OCI-LY3 (cell line): ENCODE measurements at regions not wholly inside any gene's neighbourhood (a gene's known extent, or its start where the extent isn't known, plus 50 kb on each side); places are given as distances from the start of the nearest gene placed in this dataset.

ENCODE experiments used
- H2AFZ ChIP-seq: fragments of 200-600, 300-600 bp; shearing (Covaris generic); 2 replicates; pipeline ENCODE4 v1.6.0; 2014; ENCODE audit warnings: antibody characterized with exemption, low read depth, low read length
- H3K27ac ChIP-seq: fragments of 200-600, 300-600 bp; sonication (generic); 2 replicates; pipeline ENCODE4 v1.5.1; 2014; ENCODE audit warnings: mild to moderate bottlenecking, low read length, moderate library complexity, mixed read lengths
- H3K27me3 ChIP-seq: fragments of 200-600, 300-600 bp; sonication (generic); 2 replicates; pipeline ENCODE4 v1.6.1; 2014; ENCODE audit warnings: low read depth, low read length, mixed read lengths
- H3K36me3 ChIP-seq: fragments of 200-600, 300-600 bp; sonication (generic); replicated peaks from 2 replicates; pipeline ENCODE3; 2014; ENCODE audit warnings: low read depth, low read length, mixed read lengths
- H3K4me1 ChIP-seq: fragments of 300-600, 200-600 bp; sonication (generic); 2 replicates; pipeline ENCODE4 v1.6.1; 2014; ENCODE audit warnings: low read length, mixed read lengths
- H3K4me2 ChIP-seq: fragments of 200-600, 300-600 bp; sonication (generic); 2 replicates; pipeline ENCODE4 v1.6.1; 2014; ENCODE audit warnings: low read length, mixed read lengths
- H3K4me3 ChIP-seq: fragments of 300-600, 200-600 bp; sonication (generic); 2 replicates; pipeline ENCODE4 v1.5.1; 2014; ENCODE audit warnings: antibody characterized with exemption, mild to moderate bottlenecking, low read length, moderate library complexity
- H3K79me2 ChIP-seq: fragments of 300-600, 200-600 bp; shearing (Covaris generic); 2 replicates; pipeline ENCODE4 v1.6.1; 2014; ENCODE audit warnings: mild to moderate bottlenecking, low read length, mixed read lengths
- H3K9ac ChIP-seq: fragments of 300-600, 200-600 bp; shearing (Covaris generic); 2 replicates; pipeline ENCODE4 v1.6.0; 2014; ENCODE audit warnings: mild to moderate bottlenecking, low read length, moderate library complexity
- H3K9me3 ChIP-seq: fragments of 200-600, 300-600 bp; shearing (Covaris generic); 2 replicates; pipeline ENCODE4 v1.6.1; 2014; ENCODE audit warnings: low read length, mixed read lengths; ENCODE audit not compliant: insufficient read depth
- H4K20me1 ChIP-seq: fragments of 200-600, 300-600 bp; sonication (generic); 2 replicates; pipeline ENCODE4 v1.6.1; 2016; ENCODE audit warnings: low read length, mixed read lengths; ENCODE audit not compliant: insufficient read depth
- CTCF ChIP-seq: fragments of 200-600, 300-600 bp; sonication (generic); IDR thresholded peaks from 2 replicates; pipeline ENCODE4 v1.5.1; 2014; ENCODE audit warnings: antibody characterized with exemption, low read length, low read depth
- EZH2phosphoT487 ChIP-seq: fragments of 200-600 bp; shearing (Covaris generic); IDR thresholded peaks from 2 replicates; pipeline ENCODE4 v1.6.1; 2018; ENCODE audit warnings: antibody characterized with exemption, mixed run types, low read depth

GRCh38 chr5:87102841-87103240 lies 164.8 kb upstream of the RASA1 start:
- no peaks in the 10 kb centered on the region for H3K79me2 ChIP-seq
- no peaks in the 10 kb centered on the region for H3K9me3 ChIP-seq
- H4K20me1 ChIP-seq: no peaks in the 10 kb centered on the region
- H3K4me3 ChIP-seq: no peak overlapping the region
- H3K4me2 ChIP-seq: no peak overlapping the region
- no peaks in the 10 kb centered on the region for H3K36me3 ChIP-seq
- no peak overlapping the region for H2AFZ ChIP-seq
- H3K27ac ChIP-seq: no peak overlapping the region
- no peak overlapping the region for H3K9ac ChIP-seq
- peaks cover 22% of the 10 kb centered on the region for H3K4me1 ChIP-seq
- H3K27me3 ChIP-seq: no peaks in the 10 kb centered on the region
- TF ChIP-seq EZH2phosphoT487 (no peak), CTCF (no peak)

- Histone ChIP-seq H3K9me3 (no peaks in the 10 kb centered on the region), H3K36me3 (no peaks in the 10 kb centered on the region), H4K20me1 (no peaks in the 10 kb centered on the region), H3K27me3 (no peaks in the 10 kb centered on the region), H3K4me2 (peak overlapping the region; percentile 72), H3K27ac (peak overlapping the region; percentile 51), H3K4me1 (peaks cover 22% of the 10 kb centered on the region), H2AFZ (peak overlapping the region; percentile 64; the same call in 1 of the 2 replicates), H3K79me2 (no peaks in the 10 kb centered on the region), H3K4me3 (peak overlapping the region; percentile 36), H3K9ac (peak overlapping the region; percentile 19)
- TF ChIP-seq EZH2phosphoT487: no peak
- no peak for TF ChIP-seq CTCF
These were observed 163.9 kb upstream of the RASA1 start for GRCh38 chr5:87103616-87104287.

- Histone ChIP-seq H3K36me3 (no peaks in the 10 kb centered on the region), H2AFZ (no peak overlapping the region), H3K27ac (no peak overlapping the region), H3K9me3 (no peaks in the 10 kb centered on the region), H3K9ac (no peak overlapping the region), H3K79me2 (no peaks in the 10 kb centered on the region), H3K4me1 (peaks cover 22% of the 10 kb centered on the region), H3K4me2 (no peak overlapping the region), H4K20me1 (no peaks in the 10 kb centered on the region), H3K4me3 (no peak overlapping the region), H3K27me3 (no peaks in the 10 kb centered on the region)
- TF ChIP-seq EZH2phosphoT487 (no peak), CTCF (no peak)
These were observed 162.1 kb upstream of the RASA1 start for GRCh38 chr5:87105577-87105976.

GRCh38 chr5:87109746-87110145 lies 157.9 kb upstream of the RASA1 start:
- Histone ChIP-seq H3K9ac (no peak overlapping the region), H3K9me3 (no peaks in the 10 kb centered on the region), H3K79me2 (no peaks in the 10 kb centered on the region), H3K4me1 (peaks cover 11% of the 10 kb centered on the region), H3K27ac (no peak overlapping the region), H4K20me1 (no peaks in the 10 kb centered on the region), H3K4me2 (no peak overlapping the region), H3K4me3 (no peak overlapping the region), H3K36me3 (no peaks in the 10 kb centered on the region), H3K27me3 (no peaks in the 10 kb centered on the region), H2AFZ (no peak overlapping the region)
- TF ChIP-seq CTCF (no peak), EZH2phosphoT487 (no peak)
